ENCODE measurements at regions not wholly inside any gene's neighbourhood (a gene's known extent, or its start where the extent isn't known, plus 50 kb on each side); places are given as distances from the start of the nearest gene placed in this dataset.

DNA sequence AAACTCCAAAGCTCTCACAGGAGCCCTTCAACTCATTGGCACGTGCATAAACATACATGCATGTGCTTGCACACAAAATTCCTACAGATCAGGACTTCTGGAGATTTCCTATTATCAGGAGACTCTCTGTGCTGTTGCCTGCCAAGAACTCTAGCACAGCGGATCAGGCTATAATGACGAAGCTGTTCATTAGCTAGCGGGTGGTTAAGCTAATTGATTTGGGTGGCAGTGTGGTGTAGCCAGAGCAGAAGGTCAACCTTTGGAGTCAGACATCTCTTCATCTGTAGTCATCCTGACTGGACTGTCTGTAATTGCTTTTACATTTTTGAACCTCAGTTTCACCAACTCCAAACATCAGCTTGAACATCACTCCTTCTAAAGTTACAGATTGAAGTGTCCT is 69.0 kb downstream of the KIF2B start:
- DNase-seq (ENCODE audit: low read depth, low spot score): no peak
- in situ Hi-C loops (cut with HindIII; ENCODE audit: low pct_unique_long_range_greater_than_20kb, low sequenced_read_pairs): no loop called here

DNA sequence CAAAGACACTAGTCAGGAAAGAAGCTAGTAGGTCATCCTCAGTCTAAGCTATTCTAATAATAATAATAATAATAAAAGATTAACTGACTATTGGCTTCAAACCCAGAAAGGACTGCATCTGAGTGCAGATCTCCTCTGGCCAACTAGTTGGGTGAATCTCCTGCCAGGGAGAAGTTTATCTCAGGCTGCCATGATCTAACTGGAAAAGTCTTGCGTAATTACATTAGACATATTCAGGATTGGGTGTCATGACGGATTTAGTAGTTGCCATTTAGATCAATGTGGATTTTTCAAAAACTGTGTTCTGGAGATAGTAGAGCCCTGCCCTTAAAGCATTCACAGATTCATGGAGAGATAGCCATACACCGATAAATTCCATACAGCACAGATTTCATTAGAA is 69.5 kb downstream of the KIF2B start:
- in situ Hi-C loops (cut with HindIII; ENCODE audit: low pct_unique_long_range_greater_than_20kb, low sequenced_read_pairs): no loop called here
- no peak for DNase-seq (ENCODE audit: low read depth, low spot score)

DNA sequence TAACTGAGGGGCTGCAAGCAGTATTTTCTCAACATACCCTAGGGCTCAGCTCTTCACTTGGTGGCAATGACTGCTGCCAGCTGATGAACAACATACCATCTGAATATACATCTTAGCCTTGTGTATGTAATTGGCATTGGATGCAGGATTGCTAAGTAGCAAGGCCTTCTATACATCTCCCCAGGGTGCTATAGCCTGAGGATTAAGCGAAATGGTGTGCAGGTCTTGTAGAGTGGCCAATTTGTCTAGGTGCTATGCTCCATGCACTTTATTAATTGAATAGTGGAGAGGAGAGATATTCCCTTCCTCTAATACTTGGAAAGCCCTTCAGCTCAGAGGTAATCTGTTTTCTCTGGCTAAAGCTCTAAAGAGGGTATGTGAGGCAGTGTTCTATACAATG is 71.9 kb downstream of the KIF2B start:
- no peak for DNase-seq (ENCODE audit: low read depth, low spot score)
- in situ Hi-C loops (cut with HindIII; ENCODE audit: low pct_unique_long_range_greater_than_20kb, low sequenced_read_pairs): no loop called here

DNA sequence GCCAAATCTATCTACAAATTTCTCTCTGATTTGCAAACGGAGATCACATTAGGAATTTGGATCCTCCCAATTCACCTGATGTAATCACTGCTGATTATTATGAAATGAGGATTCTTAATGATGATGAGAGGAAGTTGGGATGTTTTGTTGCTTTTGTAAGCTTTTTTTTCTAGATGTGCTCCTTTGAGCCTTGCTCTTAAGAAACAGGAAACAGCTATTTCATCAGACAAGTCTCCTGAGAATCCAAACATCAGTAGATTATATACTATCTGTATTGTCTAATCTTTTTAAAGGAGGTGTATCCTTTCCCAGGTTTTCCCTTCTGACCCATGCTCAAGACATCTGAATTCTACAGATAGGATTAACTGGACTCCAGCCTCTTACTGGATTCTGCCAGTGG is 73.3 kb downstream of the KIF2B start:
- DNase-seq (ENCODE audit: low read depth, low spot score): no peak
- in situ Hi-C loops (cut with HindIII; ENCODE audit: low pct_unique_long_range_greater_than_20kb, low sequenced_read_pairs): no loop called here

DNA sequence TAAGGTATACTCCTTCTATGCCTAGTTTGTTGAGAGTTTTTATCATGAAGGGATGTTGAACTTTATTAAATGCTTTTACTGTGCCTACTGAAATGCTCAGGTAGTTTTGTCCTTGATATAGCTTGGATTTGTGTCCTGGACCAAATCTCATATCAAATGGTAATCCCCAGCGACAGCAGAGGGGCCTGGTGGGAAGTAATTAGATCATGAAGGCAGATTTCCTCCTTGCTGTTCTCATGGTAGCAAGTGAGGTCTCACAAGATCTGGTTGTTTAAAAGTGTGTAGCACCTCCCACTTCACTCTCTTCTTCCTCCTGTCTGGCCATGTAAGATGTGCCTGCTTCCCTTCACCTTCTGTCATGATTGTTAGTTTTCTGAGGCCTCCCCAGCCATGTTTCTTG is 78.2 kb downstream of the KIF2B start:
- in situ Hi-C loops (cut with HindIII; ENCODE audit: low pct_unique_long_range_greater_than_20kb, low sequenced_read_pairs): no loop called here
- DNase-seq (ENCODE audit: low read depth, low spot score): no peak

GRCh38 chr17:53907435-53907834 is 84.7 kb downstream of the KIF2B start:
- in situ Hi-C loops (cut with HindIII; ENCODE audit: low pct_unique_long_range_greater_than_20kb, low sequenced_read_pairs): no loop called here
- no peak for DNase-seq (ENCODE audit: low read depth, low spot score)

- no peak for DNase-seq (ENCODE audit: low read depth, low spot score)
- in situ Hi-C loops (cut with HindIII; ENCODE audit: low pct_unique_long_range_greater_than_20kb, low sequenced_read_pairs): no loop called here
Measured at GRCh38 chr17:53909802-53910201, 87.1 kb downstream of the KIF2B start.

GRCh38 chr17:53912117-53912516 is 89.4 kb downstream of the KIF2B start:
- DNase-seq (ENCODE audit: low read depth, low spot score): no peak
- in situ Hi-C loops (cut with HindIII; ENCODE audit: low pct_unique_long_range_greater_than_20kb, low sequenced_read_pairs): no loop called here

- in situ Hi-C loops (cut with HindIII; ENCODE audit: low pct_unique_long_range_greater_than_20kb, low sequenced_read_pairs): no loop called here
- no peak for DNase-seq (ENCODE audit: low read depth, low spot score)
Measured at GRCh38 chr17:53919356-53919755, 96.6 kb downstream of the KIF2B start.

DNA sequence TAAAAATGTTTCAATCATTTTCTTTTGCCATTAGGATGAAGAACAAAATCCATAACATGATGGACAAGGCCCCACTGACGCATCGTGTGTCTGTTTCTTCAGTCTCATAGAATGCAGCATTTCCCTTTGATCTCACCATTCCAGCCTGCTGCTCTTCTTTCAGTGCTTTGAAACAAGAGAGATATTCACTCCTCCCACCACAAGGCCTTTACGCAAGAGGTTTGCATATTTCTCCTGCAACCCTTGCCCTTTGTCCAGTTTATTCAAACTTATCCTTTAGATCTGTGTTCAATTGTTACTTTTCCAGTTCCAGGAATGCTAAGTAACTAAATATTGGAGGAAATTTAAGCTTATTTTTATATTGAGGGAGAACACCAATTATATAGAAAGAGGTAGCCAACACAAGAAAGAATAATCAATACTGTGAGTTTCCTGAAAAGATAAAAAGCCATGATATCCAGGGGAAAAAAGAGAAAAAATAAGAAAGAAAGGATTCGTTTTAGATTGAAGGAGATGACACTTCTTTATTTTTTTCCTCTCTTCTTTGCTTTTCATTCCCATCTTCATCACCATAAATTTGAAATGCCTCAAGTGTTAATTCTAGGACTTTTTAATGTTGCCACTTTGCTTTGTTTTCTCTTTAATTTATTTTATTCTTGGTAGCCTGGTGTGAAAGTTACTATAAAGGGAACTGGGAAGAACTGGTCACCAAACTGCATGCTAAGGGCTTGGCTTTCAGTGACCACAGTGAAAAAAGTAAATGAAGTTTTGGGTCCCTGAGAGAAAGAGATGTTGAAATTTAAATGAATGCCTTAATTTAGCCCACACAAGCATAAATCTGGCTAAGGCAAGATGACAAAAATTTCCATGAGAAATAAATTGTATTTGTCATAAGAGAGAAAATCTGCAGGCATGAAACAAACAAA is 102.1 kb downstream of the KIF2B start:
- peak; percentile 34 for DNase-seq (ENCODE audit: low read depth, low spot score)
- in situ Hi-C loops (cut with HindIII; ENCODE audit: low pct_unique_long_range_greater_than_20kb, low sequenced_read_pairs): no loop called here

DNA sequence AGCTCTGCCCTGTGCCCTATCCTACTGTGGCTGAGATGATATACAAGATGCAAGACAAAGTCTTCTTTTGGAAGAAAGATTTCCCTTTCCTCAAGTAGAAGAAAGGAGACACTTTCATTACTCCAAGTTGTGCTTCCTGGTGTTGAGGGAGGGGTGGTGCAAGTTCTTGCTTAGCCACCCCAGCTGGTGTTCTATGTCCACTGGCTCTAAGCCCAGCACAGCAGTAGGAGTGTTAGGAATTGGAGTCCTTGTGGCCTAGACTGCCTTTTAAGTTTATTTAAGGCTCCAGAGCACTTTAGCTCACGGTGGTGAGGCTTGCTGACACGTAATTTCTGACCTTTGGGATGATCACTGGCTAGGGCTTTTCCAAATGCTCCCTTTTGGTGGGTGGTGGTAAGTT is 109.7 kb downstream of the KIF2B start:
- in situ Hi-C loops (cut with HindIII; ENCODE audit: low pct_unique_long_range_greater_than_20kb, low sequenced_read_pairs): no loop called here
- DNase-seq (ENCODE audit: low read depth, low spot score): no peak

DNA sequence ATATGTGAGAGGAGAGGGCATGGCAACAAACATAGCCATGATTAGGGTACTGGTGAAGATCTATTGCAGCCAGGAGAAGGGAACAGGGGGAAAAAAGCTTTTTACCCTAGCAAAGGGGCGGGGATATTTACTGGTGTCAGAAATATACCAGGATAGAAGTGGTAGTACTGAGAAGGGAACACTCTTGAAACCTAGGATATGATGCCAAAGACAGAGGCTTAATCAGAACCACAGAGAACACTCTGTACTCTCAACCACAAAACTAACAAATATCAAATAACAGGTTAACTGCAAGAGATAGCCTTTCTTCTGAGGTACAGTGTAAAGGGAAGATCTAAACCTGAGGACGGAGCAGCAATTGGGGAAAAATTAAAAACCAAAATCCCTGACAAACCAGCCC is 112.2 kb downstream of the KIF2B start:
- in situ Hi-C loops (cut with HindIII; ENCODE audit: low pct_unique_long_range_greater_than_20kb, low sequenced_read_pairs): no loop called here
- DNase-seq (ENCODE audit: low read depth, low spot score): no peak

GRCh38 chr17:53941231-53941630 is 118.5 kb downstream of the KIF2B start:
- DNase-seq (ENCODE audit: low read depth, low spot score): no peak
- in situ Hi-C loops (cut with HindIII; ENCODE audit: low pct_unique_long_range_greater_than_20kb, low sequenced_read_pairs): no loop called here

- in situ Hi-C loops (cut with HindIII; ENCODE audit: low pct_unique_long_range_greater_than_20kb, low sequenced_read_pairs): no loop called here
- DNase-seq (ENCODE audit: low read depth, low spot score): no peak
Measured at GRCh38 chr17:53942436-53942835, 119.7 kb downstream of the KIF2B start.

- in situ Hi-C loops (cut with HindIII; ENCODE audit: low pct_unique_long_range_greater_than_20kb, low sequenced_read_pairs): no loop called here
- no peak for DNase-seq (ENCODE audit: low read depth, low spot score)
Measured at GRCh38 chr17:53942898-53943297, 120.2 kb downstream of the KIF2B start.

DNA sequence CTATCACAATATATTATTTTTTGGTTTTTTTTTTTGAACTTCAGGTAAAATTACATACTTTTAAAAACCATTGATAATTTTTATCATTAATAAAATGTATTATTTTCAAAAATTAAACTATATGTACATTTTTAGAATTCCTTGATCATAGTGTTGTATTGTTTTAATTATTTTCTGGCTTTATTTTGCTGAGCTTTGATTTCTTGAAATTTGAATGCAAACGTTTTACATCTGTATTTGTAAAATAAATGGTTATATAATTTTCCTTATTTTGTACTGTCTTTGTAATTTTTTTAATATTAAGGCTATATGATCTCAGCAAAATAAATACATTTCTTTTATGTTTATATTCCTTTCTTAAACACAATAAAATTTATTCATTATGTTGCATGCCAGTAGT is 125.6 kb downstream of the KIF2B start:
- DNase-seq (ENCODE audit: low read depth, low spot score): no peak
- in situ Hi-C loops (cut with HindIII; ENCODE audit: low pct_unique_long_range_greater_than_20kb, low sequenced_read_pairs): no loop called here

DNA sequence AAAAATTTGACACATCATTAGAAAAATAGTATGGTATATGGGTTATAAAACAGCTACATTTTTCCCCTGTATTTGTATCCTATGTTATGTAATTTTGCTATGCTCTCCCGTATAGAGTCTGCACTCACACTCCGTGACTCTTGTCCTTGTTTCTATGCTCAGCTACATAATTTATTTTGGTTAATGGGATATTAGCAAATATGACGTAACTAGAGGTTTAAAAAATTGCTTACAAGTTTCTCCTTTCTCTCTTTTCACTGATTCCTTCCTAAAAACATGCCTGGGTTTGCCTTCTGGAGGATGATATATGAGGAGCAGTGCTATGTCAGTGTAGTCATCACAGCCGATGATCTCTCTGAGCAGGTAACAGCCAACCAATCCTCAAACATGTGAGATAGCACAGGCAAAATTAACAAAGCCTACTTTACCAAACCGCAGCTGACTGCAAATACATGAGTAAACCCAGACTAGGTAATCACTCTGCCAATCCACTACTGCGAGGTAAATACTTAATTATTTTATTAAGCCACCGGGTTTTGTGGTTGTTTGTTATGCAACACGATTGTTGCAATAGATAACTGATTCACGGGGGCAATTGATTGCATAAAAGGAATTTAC is 126.9 kb downstream of the KIF2B start:
- in situ Hi-C loops (cut with HindIII; ENCODE audit: low pct_unique_long_range_greater_than_20kb, low sequenced_read_pairs): no loop called here
- no peak for DNase-seq (ENCODE audit: low read depth, low spot score)

DNA sequence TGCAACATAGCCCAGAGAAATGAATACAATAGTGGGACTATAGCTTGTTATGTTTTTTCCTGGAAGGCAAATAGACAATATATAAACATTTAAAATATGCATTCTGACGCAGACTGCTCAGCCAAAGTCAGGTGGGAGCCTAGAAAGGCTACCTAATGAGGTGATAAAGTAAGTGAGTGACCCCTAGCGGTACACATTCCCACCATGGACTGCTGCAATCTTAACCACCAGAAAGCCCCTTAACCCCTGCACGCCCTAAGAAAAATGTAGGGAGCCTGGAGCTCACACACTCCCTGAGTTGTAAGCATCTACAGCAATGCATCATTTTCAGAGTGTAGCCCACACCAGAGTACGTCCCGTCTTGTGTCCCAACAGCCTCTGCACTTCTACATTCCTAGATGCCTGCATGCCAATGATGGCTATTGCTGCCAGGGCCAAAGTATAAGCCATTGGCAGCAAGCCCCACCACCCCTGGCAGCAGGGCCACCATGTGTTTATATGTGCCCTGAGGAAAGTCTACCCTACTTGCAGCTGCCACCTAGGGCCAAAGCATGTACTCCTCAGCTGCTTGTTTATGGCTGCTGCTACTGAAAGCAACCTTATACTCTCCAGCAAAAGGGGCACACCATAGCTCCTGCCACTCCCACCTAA is 127.6 kb downstream of the KIF2B start:
- peak; percentile 49 for DNase-seq (ENCODE audit: low read depth, low spot score)
- in situ Hi-C loops (cut with HindIII; ENCODE audit: low pct_unique_long_range_greater_than_20kb, low sequenced_read_pairs): no loop called here

DNA sequence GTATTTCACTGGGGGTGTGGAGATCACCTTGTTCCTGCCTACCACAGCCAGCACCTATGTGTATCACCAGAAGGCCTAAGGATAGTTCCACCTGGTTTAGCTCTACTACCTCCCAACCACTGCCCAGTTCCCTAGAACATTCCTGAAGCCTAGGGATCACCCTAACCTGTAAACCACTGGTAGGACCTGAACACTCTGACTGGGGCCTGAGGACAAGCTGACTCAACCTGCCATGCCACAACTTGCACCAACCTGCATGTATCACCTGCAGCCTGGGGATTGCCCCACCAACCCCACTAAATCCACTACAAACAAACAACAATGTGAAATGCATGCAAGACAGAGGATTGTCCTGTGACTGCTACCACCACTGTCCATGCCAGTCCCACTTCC is 128.1 kb downstream of the KIF2B start:
- in situ Hi-C loops (cut with HindIII; ENCODE audit: low pct_unique_long_range_greater_than_20kb, low sequenced_read_pairs): no loop called here
- DNase-seq (ENCODE audit: low read depth, low spot score): no peak
